T1000 (cell line): ENCODE measurements at regions not wholly inside any gene's neighbourhood (a gene's known extent, or its start where the extent isn't known, plus 50 kb on each side); places are given as distances from the start of the nearest gene placed in this dataset.

Experiments
- DNase-seq: peaks from one replicate; lab custom pipeline; 2025; ENCODE audit warnings: mixed read lengths; lab: John Stamatoyannopoulos, UW

DNA sequence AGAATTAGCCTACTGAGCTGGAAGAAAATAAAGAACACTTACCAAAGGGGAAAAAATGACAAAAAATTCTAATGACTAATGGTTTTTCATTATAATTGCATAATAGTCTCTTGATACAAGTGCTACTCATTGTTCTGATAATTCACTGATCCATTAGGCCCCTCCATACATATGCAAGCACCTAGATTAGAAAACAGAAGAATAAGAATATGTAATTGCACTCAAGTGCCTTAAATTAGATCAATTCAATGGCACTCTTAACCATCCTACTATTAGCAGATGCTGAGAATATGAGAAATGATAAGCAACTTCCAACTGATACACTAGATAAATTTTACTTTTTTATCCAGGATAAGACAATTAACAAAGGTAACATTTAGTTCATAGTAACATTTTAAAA is 440.9 kb upstream of the C9orf72 start:
- no peak for DNase-seq

DNA sequence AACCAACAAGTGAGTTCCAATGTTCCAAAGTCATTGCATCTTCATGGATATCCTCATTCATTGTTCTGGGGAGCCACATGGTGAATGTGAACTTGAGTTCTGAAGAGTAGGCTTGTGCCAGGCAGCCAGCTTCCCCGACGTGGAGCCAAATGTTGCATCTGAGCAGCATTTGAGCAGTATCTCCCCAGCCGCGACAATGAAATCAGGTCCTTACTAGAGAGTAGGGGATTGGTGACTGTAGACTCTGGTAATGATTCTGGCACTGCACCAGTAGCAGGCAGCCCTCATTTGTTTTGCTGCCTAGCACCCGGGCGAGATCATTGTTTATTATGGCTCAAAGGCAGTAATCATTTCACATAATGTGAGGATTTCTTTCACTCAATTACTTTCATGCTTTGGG is 451.4 kb upstream of the C9orf72 start:
- no peak for DNase-seq

DNA sequence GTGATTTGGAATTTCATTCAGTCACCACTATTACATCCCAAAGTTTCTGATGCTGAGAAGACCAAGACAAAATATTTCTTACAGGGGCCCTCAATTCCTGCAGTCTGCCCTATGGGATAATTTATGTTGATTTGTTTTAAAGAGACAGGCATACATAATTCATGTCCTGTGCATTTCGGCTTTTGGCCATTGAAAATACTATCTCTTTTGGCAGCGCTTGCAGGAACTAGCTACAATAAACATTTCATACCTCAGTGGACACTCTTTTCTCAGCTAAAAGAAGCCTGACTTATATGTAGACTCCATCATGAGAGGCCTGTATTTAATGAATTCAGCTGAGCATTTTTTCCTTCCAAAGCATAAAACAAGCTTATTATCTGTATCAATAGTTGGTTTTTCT is 451.9 kb upstream of the C9orf72 start:
- no peak for DNase-seq

DNA sequence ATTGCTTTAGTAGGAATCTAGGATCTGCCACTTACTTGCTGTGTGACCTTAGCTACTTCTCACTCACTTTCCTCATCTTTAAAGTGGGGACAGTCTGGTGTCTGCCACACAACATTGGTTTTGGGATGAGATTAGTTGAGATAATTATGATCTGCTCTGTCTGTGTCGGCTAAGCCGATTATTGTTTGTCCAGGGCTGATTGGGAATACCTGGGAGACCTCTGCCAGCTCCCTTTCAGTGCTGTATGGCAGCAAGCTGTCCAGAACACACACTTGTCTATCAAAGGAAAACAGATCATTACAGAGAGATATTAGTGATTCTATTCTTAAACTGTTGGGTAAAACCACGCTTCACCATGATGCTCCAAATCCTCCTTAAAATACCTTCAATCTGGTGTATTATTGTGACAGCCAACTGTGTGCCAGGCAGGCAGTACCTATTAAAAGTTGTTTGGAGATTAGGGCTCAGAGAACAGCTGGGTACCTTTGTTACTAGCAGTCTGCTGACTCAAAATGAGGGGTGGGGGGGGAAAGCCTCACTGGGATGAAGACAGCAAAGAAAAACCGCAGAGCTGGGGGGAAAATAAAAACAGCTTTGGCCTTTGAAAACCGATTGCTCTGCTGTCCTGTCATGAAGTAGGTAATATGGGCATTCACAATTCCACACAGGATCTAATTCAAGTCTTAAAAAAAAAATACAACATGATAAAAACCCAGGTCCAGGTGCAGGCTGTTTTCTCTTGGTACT is 458.4 kb upstream of the C9orf72 start:
- no peak for DNase-seq

DNA sequence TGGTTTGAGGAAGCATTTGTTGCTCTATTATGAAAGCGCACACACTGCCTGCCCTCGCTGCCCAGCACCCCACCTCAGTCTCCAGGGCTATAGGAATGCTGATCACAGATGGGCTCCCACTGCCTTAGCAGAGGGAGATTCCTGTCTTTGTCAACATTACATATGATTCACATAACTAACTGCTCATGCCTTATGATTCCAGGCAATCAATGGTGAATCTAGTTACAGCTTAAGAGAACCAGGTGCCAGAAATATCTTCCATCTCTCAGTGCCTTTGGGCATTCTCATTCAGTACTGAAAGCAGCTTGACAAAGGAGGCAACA is 458.9 kb upstream of the C9orf72 start:
- DNase-seq = no peak

DNA sequence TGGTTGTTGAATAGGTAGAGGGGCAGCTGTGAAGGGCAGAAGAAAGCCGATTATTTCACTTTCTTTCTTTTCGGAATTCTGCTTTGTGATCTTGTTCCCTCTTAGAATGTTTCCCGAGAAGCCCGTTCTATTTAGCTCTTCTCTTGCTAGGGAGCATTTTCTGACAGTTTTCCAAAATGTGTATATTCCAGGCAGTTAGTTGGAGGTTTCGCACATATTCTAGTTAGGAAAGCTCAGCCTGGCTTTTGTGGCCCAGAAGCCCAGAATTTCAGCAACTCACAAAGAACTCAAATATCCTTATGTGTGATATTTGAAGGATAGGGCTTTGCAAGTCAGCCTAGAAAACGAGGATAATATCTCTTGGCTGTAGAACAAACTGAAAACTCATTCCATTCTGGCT is 461.0 kb upstream of the C9orf72 start:
- DNase-seq = no peak

DNA sequence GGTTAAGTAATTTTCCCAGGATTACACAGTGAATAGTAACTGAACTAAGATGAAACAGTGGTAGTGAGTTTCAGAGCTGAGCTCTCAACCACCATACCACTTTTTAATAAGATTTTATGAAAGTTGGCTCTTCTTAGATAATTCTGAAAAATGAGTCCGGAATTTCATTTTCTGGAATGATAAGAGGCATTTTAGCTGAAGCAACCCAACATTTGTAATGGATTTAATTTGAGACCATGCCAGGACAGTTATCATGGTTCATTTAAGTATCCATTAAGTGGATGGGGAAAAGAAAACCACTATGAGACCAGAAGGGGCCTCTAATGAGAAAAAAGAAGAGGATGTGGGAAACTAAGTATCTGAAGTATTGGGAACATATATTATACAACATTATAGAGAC is 464.7 kb upstream of the C9orf72 start:
- DNase-seq = no peak

DNA sequence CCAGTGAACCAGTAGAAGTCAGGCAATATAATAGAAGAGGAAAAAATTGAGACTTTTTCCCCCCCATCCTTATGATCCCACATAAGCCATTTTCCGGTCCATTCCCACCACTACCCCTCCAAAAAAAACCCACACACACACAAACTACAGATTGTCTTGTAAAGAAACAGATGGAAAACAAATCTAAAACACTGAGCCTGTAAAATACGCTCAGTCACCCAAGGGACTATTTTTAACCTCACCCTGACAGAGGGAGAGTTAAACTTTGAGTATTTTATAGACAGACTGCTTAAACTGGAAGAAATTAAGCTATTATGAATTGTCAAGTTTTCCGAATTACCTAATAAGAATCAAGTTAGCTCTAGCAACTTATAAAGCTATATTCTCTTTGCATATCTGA is 471.8 kb upstream of the C9orf72 start:
- no peak for DNase-seq

DNA sequence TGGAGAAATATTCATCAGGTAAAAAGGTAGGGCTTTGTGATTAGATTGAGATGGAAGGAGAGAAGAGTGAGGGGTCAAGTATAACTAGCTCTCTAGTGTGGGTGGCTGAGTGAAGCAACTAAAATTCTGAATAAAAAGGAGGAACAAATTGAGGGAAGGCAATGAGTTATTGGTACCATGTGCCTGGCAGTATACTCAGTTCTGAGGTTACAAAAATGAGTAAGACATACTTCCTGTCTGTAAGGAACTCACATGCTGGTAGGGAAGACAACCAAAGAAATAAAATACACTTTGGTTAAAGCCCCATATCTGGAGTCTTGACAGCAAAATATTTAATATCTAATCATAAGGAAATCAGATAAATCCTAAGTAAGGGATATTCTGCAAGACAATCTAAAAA is 476.8 kb upstream of the C9orf72 start:
- no peak for DNase-seq

DNA sequence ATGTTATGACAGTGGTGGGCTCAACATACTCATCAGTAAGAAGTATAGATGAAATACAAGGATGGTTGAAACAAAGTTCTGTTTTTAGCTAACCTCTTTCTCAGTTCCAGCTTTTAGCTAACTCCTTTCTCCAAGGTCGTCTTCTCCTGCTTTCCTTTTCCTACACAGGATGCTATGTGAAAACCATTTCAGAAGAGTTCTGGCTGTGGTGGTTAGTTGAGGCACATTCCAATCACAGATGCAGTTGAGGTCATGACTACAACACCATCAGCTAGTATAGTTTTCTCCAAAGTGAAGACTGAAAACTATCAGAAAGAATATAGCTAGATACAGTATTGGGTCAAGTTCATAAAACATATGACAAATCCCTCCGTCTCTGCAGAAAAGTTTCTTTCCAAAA is 477.7 kb upstream of the C9orf72 start:
- no peak for DNase-seq

DNA sequence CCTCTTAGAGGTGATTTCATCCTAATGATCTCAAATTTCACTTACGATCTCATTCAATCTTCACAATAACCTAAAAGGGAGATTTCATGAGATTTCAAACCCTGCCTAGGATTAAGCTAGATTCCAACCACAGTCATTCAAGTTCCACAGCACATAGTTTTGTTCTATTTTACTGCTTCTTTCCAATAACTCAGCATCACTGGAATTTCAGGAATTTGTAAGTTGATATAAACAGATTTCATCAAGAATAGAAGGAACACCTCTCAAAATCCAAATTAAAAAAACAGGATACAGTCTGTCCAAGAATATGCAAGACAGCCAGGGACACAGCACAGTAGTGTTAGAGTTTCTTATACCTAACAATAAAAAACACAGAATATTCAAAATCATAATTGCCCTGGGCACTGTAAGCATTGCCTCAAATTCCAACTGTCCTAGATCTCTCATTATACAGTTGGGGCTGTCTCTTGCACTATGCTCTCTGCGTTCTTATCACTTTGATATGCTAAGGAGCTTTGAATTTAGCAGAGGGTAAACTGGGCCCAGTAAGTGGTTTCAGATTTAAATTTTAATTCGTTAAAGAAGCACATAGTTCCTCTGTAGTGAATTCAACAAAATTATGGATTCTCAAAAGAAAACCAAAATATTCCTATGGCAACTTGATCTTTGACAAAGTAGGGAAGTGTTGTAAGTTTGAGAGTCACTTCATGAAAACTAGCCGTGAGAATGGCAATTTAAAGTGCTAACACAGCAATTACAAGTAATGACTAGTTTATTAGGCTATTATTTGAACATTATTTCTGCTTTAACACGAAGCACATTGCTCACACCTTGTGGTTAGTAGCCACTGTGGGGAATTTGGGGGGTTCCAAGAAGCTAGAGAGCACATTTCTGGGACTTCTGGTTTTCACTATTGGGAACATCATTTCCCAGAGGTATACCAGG is 478.6 kb upstream of the C9orf72 start:
- DNase-seq = no peak

DNA sequence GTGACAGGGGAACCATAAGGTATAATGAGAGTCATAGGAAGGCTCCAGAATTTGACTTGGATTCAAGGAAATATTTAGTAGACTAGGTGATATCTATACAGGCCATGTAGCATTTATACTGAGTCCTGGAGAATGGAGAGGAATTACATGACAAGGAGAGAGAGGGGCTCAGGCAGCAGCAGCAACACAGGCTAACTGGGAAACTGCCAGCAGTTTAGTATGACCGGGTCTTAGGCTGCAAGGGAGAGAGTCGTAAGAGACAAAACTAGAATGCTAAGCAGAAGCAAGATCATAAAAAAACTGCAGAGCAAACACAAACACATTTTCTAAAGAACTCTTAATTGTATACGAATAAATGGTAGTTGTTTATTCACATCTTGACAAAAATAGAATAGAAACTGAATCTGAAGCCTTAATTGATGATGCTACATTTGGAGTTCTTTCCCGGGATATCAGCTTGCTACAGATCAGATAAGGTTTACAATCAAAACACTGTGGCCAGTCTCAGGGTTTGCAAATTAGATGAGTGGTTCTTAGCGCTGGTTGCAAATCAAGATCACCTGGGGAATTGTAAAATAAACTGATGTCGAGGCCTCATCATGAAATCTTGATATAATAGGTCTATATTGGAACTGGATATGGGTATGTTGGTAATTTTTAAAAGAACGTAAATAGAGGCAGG is 480.0 kb upstream of the C9orf72 start:
- DNase-seq = no peak

DNA sequence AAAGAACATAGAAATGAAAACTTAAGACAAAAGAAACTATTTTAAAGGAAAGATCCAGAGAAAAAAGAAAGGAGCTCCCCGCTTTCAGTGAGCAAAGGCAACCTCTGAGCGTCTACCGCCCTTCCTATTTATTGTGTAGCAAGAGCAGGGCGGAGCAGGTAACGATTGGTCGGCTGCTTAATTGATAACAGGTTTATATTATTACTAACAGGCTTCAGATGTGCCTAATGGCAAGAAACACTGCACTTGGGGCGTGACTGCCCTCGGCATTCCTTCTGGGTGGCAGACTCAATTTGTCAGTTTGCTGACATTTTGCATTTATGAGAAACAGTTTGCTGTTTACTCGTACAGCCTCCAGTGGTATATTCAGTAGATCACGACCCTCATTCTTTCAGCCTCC is 482.7 kb upstream of the C9orf72 start:
- DNase-seq = no peak

DNA sequence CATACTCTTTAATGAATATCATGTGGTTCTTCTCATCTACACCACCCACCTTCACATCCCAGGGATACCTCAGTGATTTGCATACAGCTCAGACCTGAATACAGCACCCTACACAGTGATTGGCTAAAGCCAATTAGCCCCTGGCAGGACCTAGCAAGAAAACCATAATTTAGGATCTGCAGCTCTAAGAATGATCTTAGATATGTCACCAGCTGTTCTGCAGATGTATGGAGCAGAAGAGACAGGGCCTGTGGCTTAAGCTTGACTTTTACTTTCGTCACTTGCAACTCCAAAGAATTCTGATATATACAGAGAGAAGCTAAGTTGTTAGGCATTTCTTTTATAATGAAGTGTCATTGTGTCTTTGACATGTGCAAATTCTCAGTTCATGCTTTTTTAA is 483.2 kb upstream of the C9orf72 start:
- no peak for DNase-seq

DNA sequence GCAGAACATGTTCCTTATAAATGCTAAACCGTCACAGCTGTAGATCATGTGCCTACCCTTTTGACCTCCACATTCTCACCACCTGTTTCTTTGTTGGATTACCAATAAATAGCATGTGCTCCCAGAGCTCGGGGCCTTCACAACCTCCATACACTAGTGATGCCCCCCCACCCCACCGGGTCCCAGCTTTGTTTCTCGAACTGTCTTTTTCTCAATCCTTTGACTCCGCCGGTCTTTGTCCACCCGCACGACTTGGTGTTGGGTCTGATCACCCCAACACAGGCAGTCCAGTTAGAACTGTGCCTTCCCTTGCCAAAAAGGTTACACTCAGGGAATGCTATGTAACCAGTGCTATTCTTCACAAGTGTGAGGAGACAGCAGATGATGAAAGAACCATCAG is 485.9 kb upstream of the C9orf72 start:
- no peak for DNase-seq

DNA sequence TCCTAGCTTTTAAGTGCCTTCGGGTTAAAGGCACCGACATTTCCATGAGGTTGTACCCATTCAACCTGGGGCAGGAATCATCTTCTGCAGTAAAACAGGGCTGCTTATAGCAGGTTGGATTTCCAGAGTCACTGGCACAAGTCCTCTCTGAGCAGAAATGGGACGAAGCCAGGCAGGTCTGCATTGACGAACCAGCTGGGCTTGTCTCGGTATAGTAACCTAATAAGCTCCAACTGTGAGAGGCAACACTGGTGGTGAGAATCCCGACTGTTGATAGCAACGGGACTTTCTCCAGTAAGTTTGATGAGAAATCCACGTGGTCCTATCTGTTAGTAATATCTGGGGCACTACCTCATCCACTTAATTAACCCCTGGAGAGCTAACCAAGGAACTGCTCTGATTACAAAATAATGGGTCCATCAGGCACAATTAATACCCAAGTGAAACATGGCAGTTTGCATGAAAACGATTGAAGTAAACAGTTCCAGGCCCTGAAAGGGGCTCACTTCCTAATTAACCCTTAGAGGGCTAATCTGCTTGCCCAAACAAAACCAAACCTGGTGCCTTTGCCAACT is 491.0 kb upstream of the C9orf72 start:
- DNase-seq = no peak

DNA sequence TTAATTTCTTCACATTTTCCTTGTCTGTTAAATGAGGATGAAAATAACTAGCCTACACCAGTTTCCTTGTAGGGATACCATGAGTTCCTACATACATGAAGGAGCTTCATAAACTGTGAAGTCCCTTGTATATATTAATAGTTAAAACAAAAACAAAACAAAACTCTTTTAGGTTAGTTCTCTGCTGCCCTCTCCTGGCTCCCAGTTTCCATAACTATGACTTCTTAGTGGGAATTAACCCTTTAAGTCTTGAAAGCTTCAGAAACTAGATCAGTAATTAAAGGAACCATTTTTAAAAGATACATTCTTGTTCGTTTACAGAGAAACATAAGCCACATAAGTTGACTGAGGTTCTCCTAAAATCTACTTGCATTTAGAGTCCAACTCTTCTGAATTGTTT is 500.0 kb upstream of the C9orf72 start:
- no peak for DNase-seq

DNA sequence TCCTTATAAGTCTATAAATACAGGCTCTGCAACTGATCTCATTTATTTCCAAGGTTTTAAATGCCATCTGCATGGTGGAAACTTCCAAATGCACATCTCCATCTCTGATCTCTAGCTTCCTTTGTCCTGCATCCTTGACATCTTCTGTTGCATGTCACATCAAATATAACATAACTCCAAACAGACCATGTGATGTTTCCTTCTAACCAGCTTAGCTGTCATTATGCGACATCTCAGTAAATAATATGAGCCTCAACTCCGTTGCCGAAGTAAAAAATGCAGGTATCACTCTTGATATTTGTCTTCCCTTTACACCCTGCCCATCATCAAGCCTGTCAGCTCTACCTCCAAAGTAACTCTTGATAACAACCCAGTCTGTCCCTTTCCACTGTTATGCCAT is 506.4 kb upstream of the C9orf72 start:
- no peak for DNase-seq

DNA sequence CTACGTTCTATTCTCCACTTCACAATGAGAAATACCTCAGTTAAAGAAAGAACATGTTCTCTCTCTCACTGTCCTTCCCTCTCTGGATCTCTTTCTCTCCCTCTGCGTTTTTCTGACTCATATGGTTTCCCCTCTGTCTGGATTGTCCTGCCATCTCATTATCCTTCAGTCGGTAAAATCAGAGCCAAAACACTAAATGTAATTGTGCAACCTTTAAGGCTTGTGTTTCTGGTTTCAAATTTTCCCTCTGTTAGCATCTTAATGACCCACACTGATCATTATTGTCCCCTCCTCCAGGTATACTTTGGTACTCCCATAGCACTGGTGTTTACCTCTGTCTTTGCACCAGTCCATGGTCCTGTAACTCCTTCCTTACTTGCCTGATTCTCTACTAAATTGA is 509.4 kb upstream of the C9orf72 start:
- no peak for DNase-seq

DNA sequence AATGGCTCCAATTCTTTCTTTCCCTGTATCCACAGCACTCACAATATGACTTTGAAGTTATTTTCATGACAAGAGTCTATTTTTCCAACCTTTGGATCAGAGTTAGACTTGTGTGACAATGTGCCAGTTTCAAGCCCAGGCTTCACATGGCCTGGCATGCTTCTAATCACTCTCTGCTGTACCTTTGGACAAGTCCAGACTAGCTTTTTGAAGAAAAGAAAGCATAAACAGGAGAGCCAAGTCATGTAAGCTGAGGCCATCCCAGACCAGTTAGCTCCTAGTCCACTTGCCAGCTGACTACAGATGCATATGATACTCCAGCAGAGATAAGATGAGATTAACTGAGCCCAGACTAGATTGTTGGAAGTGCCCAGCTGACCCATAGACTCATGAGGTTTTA is 513.6 kb upstream of the C9orf72 start:
- DNase-seq = no peak

DNA sequence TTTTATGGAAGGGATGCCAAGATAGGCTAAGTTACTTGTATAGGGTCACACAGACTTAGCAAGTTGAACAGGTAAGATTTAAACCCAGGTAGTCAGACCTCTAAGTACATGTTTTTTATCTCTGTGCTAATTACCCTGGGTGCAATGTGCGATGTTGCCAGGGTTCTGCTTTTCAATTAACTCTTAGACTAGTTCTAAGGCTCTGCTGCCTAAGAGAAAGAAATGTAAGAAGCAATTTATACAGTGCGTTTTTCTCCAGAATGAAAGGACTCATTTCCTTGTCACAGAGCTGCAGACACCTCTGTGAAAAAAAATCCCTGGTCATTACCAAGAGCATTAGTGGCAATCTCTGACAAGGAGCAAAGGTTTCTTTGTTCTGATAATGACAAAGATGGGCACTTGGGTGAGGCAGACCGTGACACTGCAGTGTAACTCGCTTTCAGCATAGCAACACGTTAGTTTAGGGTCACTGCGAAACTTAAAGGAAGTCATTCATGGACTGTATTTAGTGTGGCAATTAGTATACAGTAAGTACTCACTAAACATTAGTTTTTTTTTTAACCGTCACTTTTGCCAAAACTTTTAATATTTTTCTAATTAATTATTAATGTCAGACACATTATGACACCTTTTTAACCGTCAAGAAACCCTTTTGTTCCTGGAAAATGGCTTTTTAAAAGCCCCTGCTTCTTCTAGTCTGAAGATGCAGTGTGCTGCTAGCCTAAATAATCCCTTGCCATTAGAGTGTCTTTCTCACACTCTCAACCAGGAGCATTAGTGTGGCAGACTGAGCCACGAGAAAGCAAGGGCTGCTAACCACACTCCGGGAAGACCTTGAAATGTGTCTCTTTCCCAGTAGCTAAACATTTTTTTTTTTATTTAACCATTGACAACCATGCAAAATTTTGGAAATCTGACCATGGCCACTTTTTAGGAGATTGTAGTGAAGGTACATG is 520.0 kb upstream of the C9orf72 start:
- DNase-seq = no peak

DNA sequence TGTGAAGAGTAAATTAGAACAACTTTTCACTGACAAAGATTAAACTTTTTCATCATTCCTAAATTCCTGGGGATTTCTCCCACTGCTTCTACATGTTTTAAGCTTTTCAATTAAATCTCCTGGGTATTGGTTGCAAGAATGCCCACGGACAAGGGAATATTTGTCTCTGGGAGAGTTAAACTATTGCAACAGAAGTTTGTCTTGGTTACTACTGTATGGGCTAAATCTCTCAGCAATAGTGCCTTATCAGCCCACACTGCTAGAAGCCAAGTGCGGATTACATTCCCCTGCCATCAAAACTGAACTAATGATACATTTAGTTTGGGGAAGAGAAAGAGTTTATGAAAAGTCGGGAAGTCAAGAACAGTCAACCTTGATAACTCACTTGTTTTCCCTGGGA is 528.2 kb upstream of the C9orf72 start:
- DNase-seq = no peak
